ES-I3 (cell line): ENCODE measurements at regions not wholly inside any gene's neighbourhood (a gene's known extent, or its start where the extent isn't known, plus 50 kb on each side); places are given as distances from the start of the nearest gene placed in this dataset.
A peak's percentile ranks its signal among the peaks of the same experiment; 100 is the strongest.
"Not testable (repeated sequence)": the region's sequence is repeated elsewhere in the genome, so short reads cannot be mapped to it uniquely, and the experiment has no call there.

ENCODE experiments used
- H3K36me3 ChIP-seq: 2 replicates; pipeline ENCODE4 v1.6.1; 2013; ENCODE audit warnings: mild to moderate bottlenecking, low read length, control low read depth, moderate library complexity; ENCODE audit not compliant: insufficient read depth
- H3K4me1 ChIP-seq: 2 replicates; pipeline ENCODE4 v1.6.1; 2013; ENCODE audit warnings: mild to moderate bottlenecking, control low read depth, low read length; ENCODE audit not compliant: insufficient read depth
- H3K9ac ChIP-seq: 2 replicates; pipeline ENCODE4 v1.6.1; 2013; ENCODE audit warnings: low read depth, mild to moderate bottlenecking, low read length, moderate library complexity
- H3K9me3 ChIP-seq: 2 replicates; pipeline ENCODE4 v1.6.1; 2013; ENCODE audit warnings: mild to moderate bottlenecking, low read length, moderate library complexity; ENCODE audit not compliant: control insufficient read depth, insufficient read depth

DNA sequence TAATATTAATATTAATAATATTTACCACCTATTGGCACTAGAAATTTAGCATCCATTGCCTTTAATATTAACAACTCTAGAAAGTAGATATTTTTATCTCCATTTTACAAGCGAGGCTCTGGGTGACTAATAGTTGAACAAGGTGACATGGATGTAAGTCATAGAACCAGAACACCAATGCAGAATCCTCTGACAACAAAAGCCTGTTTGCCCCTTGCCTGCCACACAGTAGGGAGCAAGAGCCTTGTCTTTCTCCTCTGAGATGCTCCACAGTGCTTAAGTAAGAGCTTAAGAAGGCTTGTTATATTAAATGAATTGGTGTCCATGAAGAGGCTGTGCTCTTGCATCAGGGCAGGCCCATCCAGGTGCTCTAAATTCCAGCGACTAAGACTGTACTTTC lies 51.2 kb upstream of the LBX1 start:
- no peaks in the 10 kb centered on the region for H3K9me3 ChIP-seq
- peaks cover 21% of the 10 kb centered on the region for H3K4me1 ChIP-seq
- no peaks in the 10 kb centered on the region for H3K36me3 ChIP-seq
- no peak overlapping the region for H3K9ac ChIP-seq

DNA sequence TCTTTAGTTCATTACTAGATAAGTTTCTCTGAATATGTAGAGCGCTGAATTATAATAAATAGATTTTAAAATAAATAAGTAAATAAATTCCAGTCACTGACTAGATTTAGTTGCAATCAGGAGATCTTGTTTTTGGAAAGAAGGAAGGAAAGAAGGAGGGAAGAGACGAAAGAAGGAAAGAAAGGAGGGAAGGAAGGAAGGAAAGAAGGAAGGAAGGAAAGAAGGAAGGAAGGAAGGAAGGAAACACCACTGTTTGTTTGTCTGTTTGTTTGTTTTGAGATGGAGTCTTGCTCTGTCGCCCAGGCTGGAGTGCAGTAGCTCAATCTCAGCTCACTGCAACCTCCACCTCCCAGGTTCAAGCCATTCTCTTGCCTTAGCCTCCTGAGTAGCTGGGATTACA lies 51.7 kb upstream of the LBX1 start:
- not testable (repeated sequence) for H3K36me3 ChIP-seq, H3K9me3 ChIP-seq, H3K9ac ChIP-seq
- peaks cover 22% of the 10 kb centered on the region for H3K4me1 ChIP-seq

DNA sequence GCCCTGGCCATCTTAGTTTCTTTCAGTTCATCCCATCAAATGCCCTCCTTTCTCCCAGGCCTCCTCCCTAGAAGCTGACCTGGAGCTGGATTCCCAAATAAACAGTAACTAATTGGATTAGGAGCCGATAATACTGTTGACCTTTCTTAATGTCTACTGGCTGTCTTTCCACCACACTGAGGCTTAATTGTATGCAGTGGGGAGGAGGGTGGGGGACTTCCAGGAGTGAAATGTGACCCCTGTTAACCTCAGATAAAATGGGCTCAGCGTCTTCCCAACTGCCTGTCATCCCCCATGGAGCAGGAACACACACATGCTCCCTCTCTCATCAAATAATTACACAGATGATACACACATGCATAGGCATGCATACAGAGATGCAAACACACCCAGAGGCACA lies 53.7 kb upstream of the LBX1 start:
- Histone ChIP-seq H3K9me3 (no peaks in the 10 kb centered on the region), H3K4me1 (peaks cover 27% of the 10 kb centered on the region), H3K36me3 (no peaks in the 10 kb centered on the region), H3K9ac (no peak overlapping the region)

DNA sequence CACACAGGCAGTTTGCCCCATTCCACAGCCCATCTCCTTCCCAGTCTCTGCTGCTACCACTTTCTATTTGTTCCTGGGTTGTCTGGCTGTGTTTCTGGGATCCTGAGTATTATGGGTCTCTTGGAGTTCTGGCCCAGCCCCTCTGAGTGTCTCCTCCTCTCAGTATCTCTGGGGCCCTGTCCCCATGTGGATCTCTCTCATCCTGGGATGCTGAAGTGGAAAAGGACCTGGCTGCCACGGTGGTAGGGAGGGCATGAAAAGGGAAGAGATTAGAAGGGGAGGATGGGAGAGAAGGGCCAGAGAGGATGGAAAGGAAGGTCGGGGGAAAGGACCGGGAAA lies 54.5 kb upstream of the LBX1 start:
- peak overlapping the region; percentile 42; the same call in 1 of the 2 replicates for H3K9ac ChIP-seq
- H3K9me3 ChIP-seq = no peaks in the 10 kb centered on the region
- H3K4me1 ChIP-seq = peaks cover 27% of the 10 kb centered on the region
- H3K36me3 ChIP-seq = no peaks in the 10 kb centered on the region

DNA sequence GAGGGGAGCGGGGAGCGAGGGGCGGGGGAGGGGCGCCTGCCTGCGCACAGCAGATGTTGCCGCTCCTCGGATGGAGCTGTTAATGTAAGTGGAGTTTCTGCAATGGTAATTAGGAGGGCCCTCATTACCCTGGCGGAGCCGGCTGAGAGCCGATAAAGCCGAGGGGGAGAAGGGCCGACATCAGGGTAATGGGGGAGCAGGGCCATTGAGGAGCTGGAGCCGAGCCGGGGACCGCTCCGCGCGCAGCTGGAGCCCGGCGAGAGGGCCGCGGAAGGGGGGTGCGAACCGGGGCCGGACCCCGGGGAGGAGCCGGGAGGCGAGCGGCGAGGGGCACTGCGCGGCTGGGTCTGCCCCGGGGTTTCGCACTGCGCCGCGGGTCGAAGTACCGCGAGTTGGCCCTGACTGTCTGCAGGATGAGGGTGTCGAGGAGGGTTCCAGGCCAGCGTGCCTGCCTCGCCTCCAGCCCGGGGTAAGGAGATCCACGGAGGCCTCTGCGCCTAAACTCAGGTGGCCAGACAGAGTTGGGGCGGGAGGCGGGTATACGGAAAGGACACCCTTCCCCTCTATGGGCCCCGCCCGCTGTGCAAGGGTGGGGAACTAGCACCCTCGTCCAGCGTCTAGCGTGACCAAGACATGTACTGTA lies 55.0 kb upstream of the LBX1 start:
- Histone ChIP-seq H3K9ac (peak overlapping the region; percentile 42; the same call in 1 of the 2 replicates), H3K4me1 (peaks cover 27% of the 10 kb centered on the region)

DNA sequence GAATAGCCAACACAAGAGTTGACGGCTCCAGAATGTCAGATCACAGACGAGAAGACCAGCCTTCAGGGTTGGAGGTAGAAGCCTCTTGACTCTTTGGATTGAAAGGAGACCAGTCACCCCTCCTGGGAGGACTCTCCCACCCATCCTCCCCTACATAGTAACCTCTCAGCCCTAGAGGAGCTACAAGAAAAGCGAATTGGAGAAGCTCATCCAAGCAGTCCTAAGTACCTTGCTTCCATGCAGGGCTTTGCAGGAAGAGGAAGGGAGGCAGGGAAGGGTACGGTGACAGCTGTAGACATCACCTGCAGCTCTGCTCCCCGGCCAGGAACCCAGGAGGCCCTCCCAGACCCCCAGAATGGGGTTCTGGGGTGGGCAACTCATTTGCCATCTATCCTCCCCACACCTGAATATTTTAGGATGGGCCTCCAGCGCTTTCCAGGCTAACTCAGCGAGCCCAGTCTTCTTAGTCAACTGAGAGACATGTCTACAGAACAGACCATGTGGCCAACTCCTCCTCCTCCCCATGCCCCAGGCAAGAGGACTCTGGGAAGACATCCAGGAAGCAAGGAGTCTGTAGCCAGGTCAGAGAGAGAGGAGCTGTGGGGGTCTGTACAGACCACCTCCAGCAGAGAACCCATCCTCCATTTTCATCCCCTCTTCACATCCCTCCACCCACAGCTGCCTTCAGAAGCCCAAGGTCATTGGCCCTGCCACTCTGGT lies 55.6 kb upstream of the LBX1 start:
- H3K36me3 ChIP-seq = no peaks in the 10 kb centered on the region
- H3K9ac ChIP-seq = peak overlapping the region; percentile 42; the same call in 1 of the 2 replicates
- peaks cover 30% of the 10 kb centered on the region for H3K4me1 ChIP-seq
- no peaks in the 10 kb centered on the region for H3K9me3 ChIP-seq

More for the DNA sequence above, 55.0 kb upstream of the LBX1 start:
- no peaks in the 10 kb centered on the region for H3K9me3 ChIP-seq
- H3K36me3 ChIP-seq = no peaks in the 10 kb centered on the region

DNA sequence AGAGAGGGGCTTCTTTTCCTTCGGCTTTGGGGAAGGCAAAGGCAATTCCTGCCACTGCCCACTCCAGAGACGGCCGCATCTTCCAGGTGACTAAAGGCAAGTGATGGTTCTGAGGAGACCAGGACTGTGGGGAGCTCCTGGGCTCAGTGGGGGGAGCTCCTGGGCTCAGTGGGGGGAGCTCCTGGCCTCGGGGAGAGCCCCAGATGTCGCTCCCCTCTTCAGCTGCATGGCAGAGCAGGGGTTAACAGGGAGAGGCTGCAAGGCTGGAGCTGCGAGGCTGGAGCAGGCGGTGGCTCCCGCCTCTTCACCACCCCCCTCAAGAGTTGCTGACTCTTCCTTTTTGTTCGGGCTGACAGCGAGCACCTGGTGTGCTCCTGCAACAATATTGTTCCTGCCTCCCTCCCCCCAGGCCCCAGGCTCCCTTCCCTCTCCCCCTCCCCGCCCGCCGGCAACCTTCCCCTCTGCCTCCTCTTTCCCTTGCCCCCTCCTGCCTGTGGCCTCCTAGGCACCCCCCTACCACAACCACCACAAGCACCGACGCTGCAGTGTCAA lies 56.3 kb upstream of the LBX1 start:
- H3K4me1 ChIP-seq = peaks cover 37% of the 10 kb centered on the region

DNA sequence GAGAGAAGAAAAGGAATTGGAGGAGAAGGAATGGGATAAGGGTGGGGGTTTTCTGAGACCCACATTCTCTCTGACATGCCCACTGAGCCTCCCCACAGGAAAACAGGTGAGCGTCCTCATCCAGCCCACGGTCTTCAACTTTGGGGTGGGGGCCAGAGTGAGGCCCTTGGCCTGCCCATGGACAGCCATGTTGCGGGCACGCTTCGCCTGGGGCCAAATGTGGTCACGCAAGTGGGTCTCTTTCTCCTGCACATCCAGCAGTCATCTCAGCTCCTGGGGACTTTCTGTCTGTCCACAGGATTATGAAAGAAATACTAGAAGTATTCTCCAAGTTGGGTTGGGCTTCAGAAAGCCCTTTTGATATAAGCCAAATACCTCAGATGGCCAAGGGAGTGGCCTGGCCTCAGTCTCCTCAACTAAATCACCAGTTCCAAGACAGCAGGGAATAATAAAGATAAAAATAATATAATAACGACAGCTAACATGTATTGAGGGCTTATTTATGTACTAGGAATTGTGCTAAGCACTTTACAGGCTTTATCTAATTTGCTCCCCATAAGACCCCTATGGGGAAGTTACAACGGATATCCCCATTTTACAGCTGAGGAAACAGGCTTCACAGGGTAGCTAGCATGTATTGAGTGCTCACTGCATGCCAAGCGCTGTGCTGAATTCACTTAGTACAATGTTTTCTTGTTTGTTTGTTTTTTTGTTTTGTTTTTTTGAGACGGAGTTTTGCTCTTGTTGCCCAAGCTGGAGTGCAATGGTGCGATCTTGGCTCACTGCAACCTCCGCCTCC lies 57.2 kb upstream of the LBX1 start:
- Histone ChIP-seq H3K36me3 (no peaks in the 10 kb centered on the region), H3K9me3 (no peaks in the 10 kb centered on the region), H3K9ac (no peak overlapping the region), H3K4me1 (peaks cover 42% of the 10 kb centered on the region)

More for the DNA sequence above, 56.3 kb upstream of the LBX1 start:
- Histone ChIP-seq H3K9me3 (no peaks in the 10 kb centered on the region), H3K36me3 (no peaks in the 10 kb centered on the region), H3K9ac (no peak overlapping the region)

DNA sequence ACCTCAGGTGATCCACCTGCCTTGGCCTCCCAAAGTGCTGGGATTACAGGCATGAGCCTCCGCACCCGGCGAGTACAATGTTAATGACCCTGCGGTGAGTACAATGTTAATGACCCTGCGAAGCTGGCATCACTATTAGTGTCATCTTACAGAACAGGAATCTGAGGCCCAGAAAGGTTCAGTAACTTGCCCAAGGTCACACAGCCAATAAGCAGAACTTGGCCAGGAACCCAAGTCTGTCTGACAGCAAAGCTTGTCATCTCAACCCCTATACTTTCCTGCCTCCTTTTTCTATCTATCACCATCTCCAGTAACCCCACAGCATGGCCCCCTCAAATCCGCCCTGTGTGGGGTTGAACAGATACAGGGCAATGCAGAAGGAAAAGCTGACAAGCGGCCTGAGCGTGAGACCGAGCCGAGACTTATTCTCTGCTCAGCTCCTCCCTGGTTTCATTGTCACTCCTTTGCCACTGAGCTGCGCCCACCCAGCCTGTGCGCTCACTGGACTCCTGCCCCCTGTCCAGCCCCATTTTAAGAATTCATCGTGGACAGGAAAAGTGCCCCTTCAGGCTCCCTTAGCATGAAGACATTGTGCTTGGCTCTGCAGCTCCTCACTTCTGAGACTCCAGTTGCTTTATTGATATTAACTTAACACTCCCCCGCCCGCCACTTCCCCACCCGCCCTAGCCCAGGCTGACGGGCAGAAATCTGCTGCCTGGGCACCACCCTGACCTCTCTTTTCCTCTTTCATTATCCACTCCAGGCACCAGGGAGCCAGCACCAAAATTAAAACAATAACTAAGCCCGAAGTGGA lies 58.1 kb upstream of the LBX1 start:
- H3K4me1 ChIP-seq = peaks cover 42% of the 10 kb centered on the region
- no peaks in the 10 kb centered on the region for H3K36me3 ChIP-seq
- no peaks in the 10 kb centered on the region for H3K9me3 ChIP-seq

DNA sequence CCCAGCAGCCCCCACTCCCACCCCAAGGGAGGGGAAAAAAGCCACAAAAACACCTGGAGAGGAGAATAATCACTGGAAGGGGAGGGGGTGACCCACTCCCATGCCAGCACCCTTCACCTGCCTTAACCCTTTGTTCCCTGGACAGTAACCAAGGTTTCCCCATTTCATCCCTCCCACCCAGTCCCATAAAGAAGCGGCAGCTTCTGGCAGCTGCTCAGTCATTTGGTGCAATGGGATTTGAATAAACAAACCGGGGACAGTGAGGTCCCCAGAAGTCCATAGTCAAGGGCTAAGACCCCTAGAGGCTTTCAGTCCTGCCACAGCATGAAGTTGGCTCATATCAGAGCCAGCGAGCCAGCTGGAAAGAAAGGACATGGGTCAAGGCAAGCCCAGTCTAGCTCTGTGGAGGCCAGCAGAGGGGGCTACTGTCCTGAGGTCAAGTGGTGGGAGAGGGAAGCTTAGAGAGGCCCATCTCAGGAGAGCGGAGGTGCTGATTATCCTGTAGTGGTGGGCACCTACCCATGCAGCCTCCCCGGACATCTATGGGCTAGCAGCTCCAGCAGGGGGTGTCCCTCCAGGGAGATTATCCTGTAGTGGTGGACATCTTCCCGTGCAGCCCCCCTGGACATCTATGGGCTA lies 58.9 kb upstream of the LBX1 start:
- no peaks in the 10 kb centered on the region for H3K9me3 ChIP-seq
- H3K9ac ChIP-seq = no peak overlapping the region
- no peaks in the 10 kb centered on the region for H3K36me3 ChIP-seq
- H3K4me1 ChIP-seq = peaks cover 37% of the 10 kb centered on the region

More for the DNA sequence above, 58.1 kb upstream of the LBX1 start:
- no peak overlapping the region for H3K9ac ChIP-seq

DNA sequence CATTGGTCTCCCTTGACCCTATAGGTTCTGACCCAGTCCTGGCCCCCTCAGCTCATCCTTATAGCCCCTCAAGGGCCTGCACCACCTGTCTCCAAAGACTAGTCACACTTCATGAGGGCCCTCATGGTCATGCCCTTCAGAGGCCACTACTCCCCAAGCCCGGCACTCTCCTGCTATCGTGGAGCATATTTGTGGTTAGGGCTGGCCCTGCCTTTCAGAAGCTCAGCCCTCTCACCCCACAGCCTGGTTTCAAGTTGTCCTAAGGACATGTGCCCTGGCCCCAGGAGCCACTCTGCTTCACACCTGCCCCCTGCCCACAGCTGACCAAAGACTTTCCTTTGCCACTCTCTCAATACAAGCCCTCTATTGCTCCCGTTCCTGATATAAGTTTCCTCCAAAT lies 60.3 kb upstream of the LBX1 start:
- H3K9ac ChIP-seq = no peak overlapping the region
- no peaks in the 10 kb centered on the region for H3K9me3 ChIP-seq
- H3K36me3 ChIP-seq = no peaks in the 10 kb centered on the region
- H3K4me1 ChIP-seq = peaks cover 31% of the 10 kb centered on the region

DNA sequence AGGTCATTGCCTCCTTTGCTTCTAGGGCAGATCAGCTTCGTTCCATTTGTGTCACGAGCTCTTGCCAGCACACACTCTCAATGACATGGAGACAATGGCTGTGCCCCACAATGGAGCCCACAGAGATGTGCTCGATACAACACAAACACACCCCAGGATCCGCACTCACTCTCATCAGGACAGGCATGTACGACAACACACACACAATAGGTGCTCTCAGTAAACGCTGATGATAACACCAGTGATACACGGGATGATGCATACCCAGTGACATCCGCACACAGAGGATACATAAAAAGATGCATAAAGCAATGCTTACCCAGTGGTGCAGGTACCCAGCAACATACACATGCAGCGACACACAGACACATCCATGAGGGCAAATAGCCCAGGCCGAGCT lies 61.2 kb upstream of the LBX1 start:
- Histone ChIP-seq H3K36me3 (no peaks in the 10 kb centered on the region), H3K9ac (no peak overlapping the region; the same call in 1 of the 2 replicates), H3K4me1 (peaks cover 22% of the 10 kb centered on the region), H3K9me3 (no peaks in the 10 kb centered on the region)

DNA sequence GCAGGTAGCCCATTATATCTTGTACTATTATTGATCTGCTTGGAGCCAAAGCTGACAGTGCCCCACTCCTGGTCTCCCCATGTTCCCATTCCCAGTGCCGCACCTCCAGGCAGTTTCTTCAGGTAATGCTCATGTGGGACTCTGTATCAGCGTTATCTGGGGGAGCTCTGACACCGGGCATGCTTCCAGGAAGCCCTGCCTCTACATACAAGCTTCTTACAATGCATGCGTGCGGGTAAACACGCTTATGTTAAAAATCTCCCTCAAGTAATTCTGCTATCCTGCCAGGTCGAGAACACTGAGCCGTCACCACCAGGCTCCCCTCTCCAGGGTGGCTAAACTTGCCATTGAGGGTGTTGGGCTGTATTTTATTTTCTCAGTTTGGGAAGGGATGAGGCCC lies 61.6 kb upstream of the LBX1 start:
- no peaks in the 10 kb centered on the region for H3K36me3 ChIP-seq
- no peaks in the 10 kb centered on the region for H3K9me3 ChIP-seq
- peak overlapping the region; percentile 58; the same call in 1 of the 2 replicates for H3K9ac ChIP-seq
- peaks cover 20% of the 10 kb centered on the region for H3K4me1 ChIP-seq
